H9 (cell line): ENCODE measurements at regions not wholly inside any gene's neighbourhood (a gene's known extent, or its start where the extent isn't known, plus 50 kb on each side); places are given as distances from the start of the nearest gene placed in this dataset.

Experiments
- DNase-seq: peaks from one replicate; pipeline ENCODE4 v3.0.0-alpha.2; 2017
- H2AFZ ChIP-seq: one replicate; pipeline ENCODE4 v1.6.1; 2013; ENCODE audit warnings: mild to moderate bottlenecking, low read length, control low read depth, moderate library complexity
- H2AK5ac ChIP-seq: 2 replicates; pipeline ENCODE4 v1.6.1; 2013; ENCODE audit warnings: low read length, control low read depth, mixed read lengths; ENCODE audit not compliant: insufficient read length
- H2BK120ac ChIP-seq: one replicate; pipeline ENCODE4 v1.6.1; 2013; ENCODE audit warnings: low read depth, mild to moderate bottlenecking, low read length, control low read depth, inconsistent platforms; ENCODE audit not compliant: poor library complexity, severe bottlenecking
- H2BK12ac ChIP-seq: 2 replicates; pipeline ENCODE4 v1.6.1; 2013; ENCODE audit warnings: low read length, control low read depth, mixed read lengths, low read depth; ENCODE audit not compliant: insufficient read length
- H2BK15ac ChIP-seq: 2 replicates; pipeline ENCODE4 v1.6.1; 2013; ENCODE audit warnings: low read depth, low read length, control low read depth
- H2BK20ac ChIP-seq: one replicate; pipeline ENCODE4 v1.6.1; 2013; ENCODE audit warnings: low read depth, mild to moderate bottlenecking, low read length, control low read depth, inconsistent platforms; ENCODE audit not compliant: poor library complexity, severe bottlenecking
- H2BK5ac ChIP-seq: 2 replicates; pipeline ENCODE4 v1.6.1; 2013; ENCODE audit warnings: low read length, control low read depth, mixed read lengths; ENCODE audit not compliant: insufficient read length
- H3K14ac ChIP-seq: 2 replicates; pipeline ENCODE4 v1.6.1; 2013; ENCODE audit warnings: low read length, control low read depth; ENCODE audit not compliant: insufficient read depth
- H3K18ac ChIP-seq: 2 replicates; pipeline ENCODE4 v1.6.1; 2013; ENCODE audit warnings: low read depth, mild to moderate bottlenecking, mixed read lengths, low read length, control low read depth; ENCODE audit not compliant: insufficient read length
- H3K23ac ChIP-seq: 2 replicates; pipeline ENCODE4 v1.6.1; 2013; ENCODE audit warnings: low read length, control low read depth, mixed read lengths, low read depth; ENCODE audit not compliant: insufficient read length
- H3K23me2 ChIP-seq: 2 replicates; pipeline ENCODE4 v1.6.1; 2013; ENCODE audit warnings: low read depth, mild to moderate bottlenecking, mixed read lengths, low read length, control low read depth; ENCODE audit not compliant: insufficient read length, poor library complexity, severe bottlenecking
- H3K27ac ChIP-seq: 2 replicates; pipeline ENCODE4 v1.5.1; 2013; ENCODE audit warnings: low read length, control low read depth, mixed read lengths, low read depth; ENCODE audit not compliant: insufficient read length
- H3K27me3 ChIP-seq: 2 replicates; pipeline ENCODE4 v1.6.1; 2013; ENCODE audit warnings: low read length, control low read depth, inconsistent platforms; ENCODE audit not compliant: insufficient read depth
- H3K4ac ChIP-seq: 2 replicates; pipeline ENCODE4 v1.6.1; 2013; ENCODE audit warnings: low read depth, mild to moderate bottlenecking, control low read depth, inconsistent platforms, low read length, moderate library complexity
- H3K4me1 ChIP-seq: 2 replicates; pipeline ENCODE4 v1.6.1; 2013; ENCODE audit warnings: low read length, control low read depth, inconsistent platforms; ENCODE audit not compliant: insufficient read depth
- H3K4me2 ChIP-seq: 2 replicates; pipeline ENCODE4 v1.6.1; 2013; ENCODE audit warnings: low read length, control low read depth, mixed read lengths; ENCODE audit not compliant: insufficient read length, insufficient read depth
- H3K56ac ChIP-seq: 2 replicates; pipeline ENCODE4 v1.6.1; 2013; ENCODE audit warnings: low read depth, mild to moderate bottlenecking, mixed read lengths, low read length, control low read depth; ENCODE audit not compliant: insufficient read length
- H3K79me1 ChIP-seq: 2 replicates; pipeline ENCODE4 v1.6.1; 2013; ENCODE audit warnings: low read depth, mild to moderate bottlenecking, moderate library complexity, low read length, control low read depth, inconsistent platforms; ENCODE audit not compliant: insufficient read depth, poor library complexity, severe bottlenecking
- H3K79me2 ChIP-seq: 2 replicates; pipeline ENCODE4 v1.6.1; 2013; ENCODE audit warnings: low read length, control low read depth, inconsistent platforms; ENCODE audit not compliant: insufficient read depth
- H3K9ac ChIP-seq: 2 replicates; pipeline ENCODE4 v1.6.1; 2013; ENCODE audit warnings: low read length, control low read depth, mixed read lengths; ENCODE audit not compliant: insufficient read length; ENCODE audit errors: extremely low read depth
- H3K9me3 ChIP-seq: one replicate; pipeline ENCODE4 v1.6.1; 2013; ENCODE audit warnings: low read depth, low read length, inconsistent platforms; ENCODE audit not compliant: control insufficient read depth
- H3T11ph ChIP-seq: one replicate; pipeline ENCODE4 v1.6.1; 2013; ENCODE audit warnings: mild to moderate bottlenecking, low read length, control low read depth, inconsistent platforms
- H4K20me1 ChIP-seq: one replicate; pipeline ENCODE4 v1.6.1; 2013; ENCODE audit not compliant: control insufficient read depth, insufficient read length, insufficient read depth
- H4K5ac ChIP-seq: 2 replicates; pipeline ENCODE4 v1.6.1; 2013; ENCODE audit warnings: low read depth, mild to moderate bottlenecking, mixed read lengths, low read length, control low read depth; ENCODE audit not compliant: insufficient read length
- H4K8ac ChIP-seq: replicated peaks from 2 replicates; pipeline ENCODE4 v1.6.1; 2013; ENCODE audit warnings: low read length, control low read depth, mixed read lengths, low read depth; ENCODE audit not compliant: insufficient read length
- H4K91ac ChIP-seq: 2 replicates; pipeline ENCODE4 v1.6.1; 2013; ENCODE audit warnings: low read depth, mild to moderate bottlenecking, moderate library complexity, mixed read lengths, low read length, control low read depth; ENCODE audit not compliant: insufficient read length
- H3K27ac Mint-ChIP-seq, 3 experiments: 2 replicates in 2 of 3; 3 replicates in 1 of 3; pipeline ENCODE4 v1.8.0; 2020 to 2021; ENCODE audit warnings: mixed read lengths in 3 of 3, mild to moderate bottlenecking in 1 of 3, moderate library complexity in 1 of 3
- H3K27me3 Mint-ChIP-seq: 2 replicates; pipeline ENCODE4 v1.8.0; 2021; ENCODE audit warnings: low read depth, mild to moderate bottlenecking, moderate library complexity, mixed read lengths
- H3K36me3 Mint-ChIP-seq, 3 experiments: 2 replicates in 2 of 3; 3 replicates in 1 of 3; pipeline ENCODE4 v1.8.0; 2020 to 2021; ENCODE audit warnings: low read depth in 3 of 3, mixed read lengths in 3 of 3; ENCODE audit not compliant: insufficient read depth in 1 of 3
- H3K4me1 Mint-ChIP-seq, 2 experiments: 2 replicates each; pipeline ENCODE4 v1.8.0; 2020; ENCODE audit warnings: mixed read lengths in 2 of 2
- H3K4me3 Mint-ChIP-seq, 2 experiments: 2 replicates in 1 of 2; 3 replicates in 1 of 2; pipeline ENCODE4 v1.8.0; 2020 to 2021; ENCODE audit warnings: mild to moderate bottlenecking in 2 of 2, mixed read lengths in 2 of 2, moderate library complexity in 1 of 2
- H3K9me3 Mint-ChIP-seq, 2 experiments: 2 replicates in 1 of 2; 3 replicates in 1 of 2; pipeline ENCODE4 v1.8.0; 2020; ENCODE audit warnings: mild to moderate bottlenecking in 2 of 2, mixed read lengths in 2 of 2, moderate library complexity in 1 of 2
- CTCF ChIP-seq: fragments of 200-600 bp; sonication (generic); conservative IDR thresholded peaks from 3 replicates; pipeline ENCODE4 v1.8.0; 2021; ENCODE audit warnings: antibody characterized with exemption, mild to moderate bottlenecking
- WGBS: extraction: QIAGEN DNeasy Blood & Tissue Kit; methylation state at CpG from one replicate; pipeline ENCODE4 v1.1.7; 2013; ENCODE audit warnings: missing lambda C conversion rate, low lambda C conversion rate, mixed read lengths; ENCODE audit not compliant: insufficient read length; ENCODE audit errors: extremely low coverage; 5-methylcytosine and 5-hydroxymethylcytosine counted together

- H4K91ac ChIP-seq: no peak overlapping the region
- no peak overlapping the region for H2BK120ac ChIP-seq
- no peak overlapping the region for H2BK20ac ChIP-seq
- H3K23me2 ChIP-seq: no peaks in the 10 kb centered on the region
- no peak overlapping the region for H4K8ac ChIP-seq
- H3K9me3 Mint-ChIP-seq: no peaks in the 10 kb centered on the region; a peak in 1 of 5 replicates
- H3K4ac ChIP-seq: no peak overlapping the region
- TF ChIP-seq CTCF: no peak
- no peak overlapping the region for H3K4me3 Mint-ChIP-seq
- H4K5ac ChIP-seq: no peak overlapping the region
- H3K27ac Mint-ChIP-seq: no peak overlapping the region
- H2BK5ac ChIP-seq: no peak overlapping the region
- no peak overlapping the region for H3K9ac ChIP-seq
- H3K23ac ChIP-seq: no peak overlapping the region
- peaks cover 0 to 6% (median 2%) of the 10 kb centered on the region in 3 experiments; a peak in 4 of 7 replicates for H3K36me3 Mint-ChIP-seq
- H3K27me3 ChIP-seq: no peaks in the 10 kb centered on the region
- peaks cover 19% of the 10 kb centered on the region in 2 experiments for H3K4me1 Mint-ChIP-seq
- no peak overlapping the region for H3T11ph ChIP-seq
- H3K27ac ChIP-seq: no peak overlapping the region
- H3K18ac ChIP-seq: no peak overlapping the region
- no peak overlapping the region for H2BK15ac ChIP-seq
- DNase-seq: no peak
- H3K14ac ChIP-seq: no peak overlapping the region
- no peaks in the 10 kb centered on the region for H3K79me1 ChIP-seq
- WGBS: no CpG with 5 or more reads among the region's 3 CpGs
- no peak overlapping the region for H2AFZ ChIP-seq
- H3K79me2 ChIP-seq: no peaks in the 10 kb centered on the region; the same call in 1 of the 2 replicates
- no peaks in the 10 kb centered on the region for H3K9me3 ChIP-seq
- H3K27me3 Mint-ChIP-seq: no peaks in the 10 kb centered on the region
- H2AK5ac ChIP-seq: no peak overlapping the region
- H4K20me1 ChIP-seq: no peaks in the 10 kb centered on the region
- no peak overlapping the region for H3K56ac ChIP-seq
- H3K4me2 ChIP-seq: no peak overlapping the region
- H3K4me1 ChIP-seq: peaks cover 2% of the 10 kb centered on the region; the same call in 1 of the 2 replicates
- no peak overlapping the region for H2BK12ac ChIP-seq
Observed at GRCh38 chr1:192890134-192890533, 81.3 kb downstream of the RGS2 start.
